ENCODE measurements at regions not wholly inside any gene's neighbourhood (a gene's known extent, or its start where the extent isn't known, plus 50 kb on each side); places are given as distances from the start of the nearest gene placed in this dataset.

GRCh38 chr10:70981936-70982335 is 93.6 kb upstream of the PCBD1 start:
- Histone ChIP-seq H3K27ac (ENCODE audit: low read depth, low read length, poor library complexity, severe bottlenecking) (no peak overlapping the region), H4K20me1 (ENCODE audit: insufficient read depth, low read length) (no peaks in the 10 kb centered on the region), H3K4me1 (ENCODE audit: insufficient read depth, low read length, severe bottlenecking) (no peaks in the 10 kb centered on the region), H3K9me3 (ENCODE audit: low read length) (no peaks in the 10 kb centered on the region), H3K4me3 (ENCODE audit: low read depth, low read length, poor library complexity, severe bottlenecking) (no peak overlapping the region), H3F3A (ENCODE audit: insufficient read depth, low read length) (no peaks in the 10 kb centered on the region), H3K79me2 (ENCODE audit: insufficient read depth, low read length) (no peaks in the 10 kb centered on the region), H2AFZ (ENCODE audit: low read length) (no peak overlapping the region), H3K36me3 (ENCODE audit: insufficient read depth, low read length) (no peaks in the 10 kb centered on the region), H3K9me2 (ENCODE audit: low read depth, low read length) (no peaks in the 10 kb centered on the region), H3K9ac (ENCODE audit: low read length) (no peak overlapping the region), H3K4me2 (ENCODE audit: low read length) (no peak overlapping the region), H3K27me3 (ENCODE audit: insufficient read depth, low read length) (no peaks in the 10 kb centered on the region)
- TF ChIP-seq CTCF (IDR thresholded peaks at IDR 0.05; ENCODE audit: low read length) (no peak), EZH2 (IDR thresholded peaks at IDR 0.05; ENCODE audit: borderline replicate concordance, low read length) (no peak)

GRCh38 chr10:70982443-70982842 is 94.1 kb upstream of the PCBD1 start:
- H3K36me3 ChIP-seq (ENCODE audit: insufficient read depth, low read length), result no peaks in the 10 kb centered on the region
- no peak for TF ChIP-seq EZH2 (IDR thresholded peaks at IDR 0.05; ENCODE audit: borderline replicate concordance, low read length)
- no peak for TF ChIP-seq CTCF (IDR thresholded peaks at IDR 0.05; ENCODE audit: low read length)
- no peaks in the 10 kb centered on the region for H3F3A ChIP-seq (ENCODE audit: insufficient read depth, low read length)
- no peaks in the 10 kb centered on the region for H3K27me3 ChIP-seq (ENCODE audit: insufficient read depth, low read length)
- no peaks in the 10 kb centered on the region for H3K9me2 ChIP-seq (ENCODE audit: low read depth, low read length)
- H3K4me1 ChIP-seq (ENCODE audit: insufficient read depth, low read length, severe bottlenecking), result no peaks in the 10 kb centered on the region
- no peak overlapping the region for H3K4me2 ChIP-seq (ENCODE audit: low read length)
- H3K79me2 ChIP-seq (ENCODE audit: insufficient read depth, low read length), result no peaks in the 10 kb centered on the region
- H2AFZ ChIP-seq (ENCODE audit: low read length), result no peak overlapping the region
- no peaks in the 10 kb centered on the region for H4K20me1 ChIP-seq (ENCODE audit: insufficient read depth, low read length)
- H3K4me3 ChIP-seq (ENCODE audit: low read depth, low read length, poor library complexity, severe bottlenecking), result no peak overlapping the region
- no peak overlapping the region for H3K9ac ChIP-seq (ENCODE audit: low read length)
- no peaks in the 10 kb centered on the region for H3K9me3 ChIP-seq (ENCODE audit: low read length)
- H3K27ac ChIP-seq (ENCODE audit: low read depth, low read length, poor library complexity, severe bottlenecking), result no peak overlapping the region

GRCh38 chr10:70984986-70985722 is 96.8 kb upstream of the PCBD1 start:
- H3K27me3 ChIP-seq (ENCODE audit: insufficient read depth, low read length), result no peaks in the 10 kb centered on the region
- H3F3A ChIP-seq (ENCODE audit: insufficient read depth, low read length), result no peaks in the 10 kb centered on the region
- no peaks in the 10 kb centered on the region for H4K20me1 ChIP-seq (ENCODE audit: insufficient read depth, low read length)
- no peak overlapping the region for H3K4me2 ChIP-seq (ENCODE audit: low read length)
- H3K4me3 ChIP-seq (ENCODE audit: low read depth, low read length, poor library complexity, severe bottlenecking), result no peak overlapping the region
- no peaks in the 10 kb centered on the region for H3K79me2 ChIP-seq (ENCODE audit: insufficient read depth, low read length)
- no peaks in the 10 kb centered on the region for H3K36me3 ChIP-seq (ENCODE audit: insufficient read depth, low read length)
- H3K4me1 ChIP-seq (ENCODE audit: insufficient read depth, low read length, severe bottlenecking), result no peaks in the 10 kb centered on the region
- no peak for TF ChIP-seq CTCF (IDR thresholded peaks at IDR 0.05; ENCODE audit: low read length)
- no peak for TF ChIP-seq EZH2 (IDR thresholded peaks at IDR 0.05; ENCODE audit: borderline replicate concordance, low read length)
- H2AFZ ChIP-seq (ENCODE audit: low read length), result no peak overlapping the region
- H3K9ac ChIP-seq (ENCODE audit: low read length), result no peak overlapping the region
- H3K9me2 ChIP-seq (ENCODE audit: low read depth, low read length), result no peaks in the 10 kb centered on the region
- no peak overlapping the region for H3K27ac ChIP-seq (ENCODE audit: low read depth, low read length, poor library complexity, severe bottlenecking)
- no peaks in the 10 kb centered on the region for H3K9me3 ChIP-seq (ENCODE audit: low read length)
